22Rv1 (cell line): ENCODE measurements at regions not wholly inside any gene's neighbourhood (a gene's known extent, or its start where the extent isn't known, plus 50 kb on each side); places are given as distances from the start of the nearest gene placed in this dataset.
A peak's percentile ranks its signal among the peaks of the same experiment; 100 is the strongest.

ENCODE experiments used
- H3K27ac ChIP-seq: fragments of 450-650 bp; 2 replicates; pipeline ENCODE4 v1.5.1; 2017
- ZFX ChIP-seq: fragments of 450-650 bp; IDR thresholded peaks from 2 replicates; pipeline ENCODE4 v1.6.1; 2017; ENCODE audit warnings: antibody characterized with exemption, borderline replicate concordance
- TF ChIP-seq, protein P1 (sequence below): fragments of 450-650 bp; IDR thresholded peaks from 2 replicates; pipeline ENCODE4 v1.5.1; 2017; ENCODE audit warnings: mild to moderate bottlenecking

DNA sequence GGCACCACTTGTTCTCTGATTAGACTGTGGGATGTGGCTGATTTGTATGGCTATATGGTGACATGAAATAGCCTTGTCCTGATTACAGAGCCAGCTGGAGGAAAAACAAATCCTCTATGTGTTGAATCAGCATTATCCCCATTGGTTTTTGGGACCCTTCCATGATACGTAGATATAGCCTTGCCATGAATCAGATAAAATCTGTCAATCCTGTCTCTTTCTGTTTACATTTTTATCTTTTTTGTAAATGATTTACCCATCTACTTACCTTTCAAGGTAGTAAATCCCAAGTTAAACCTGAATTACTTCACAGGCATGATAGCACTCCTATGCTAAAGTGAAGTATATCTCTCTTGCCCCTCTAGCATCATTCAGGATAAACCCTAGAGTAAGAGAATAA lies 789.3 kb downstream of the TMTC2 start:
- TF ChIP-seq, protein P1, sequence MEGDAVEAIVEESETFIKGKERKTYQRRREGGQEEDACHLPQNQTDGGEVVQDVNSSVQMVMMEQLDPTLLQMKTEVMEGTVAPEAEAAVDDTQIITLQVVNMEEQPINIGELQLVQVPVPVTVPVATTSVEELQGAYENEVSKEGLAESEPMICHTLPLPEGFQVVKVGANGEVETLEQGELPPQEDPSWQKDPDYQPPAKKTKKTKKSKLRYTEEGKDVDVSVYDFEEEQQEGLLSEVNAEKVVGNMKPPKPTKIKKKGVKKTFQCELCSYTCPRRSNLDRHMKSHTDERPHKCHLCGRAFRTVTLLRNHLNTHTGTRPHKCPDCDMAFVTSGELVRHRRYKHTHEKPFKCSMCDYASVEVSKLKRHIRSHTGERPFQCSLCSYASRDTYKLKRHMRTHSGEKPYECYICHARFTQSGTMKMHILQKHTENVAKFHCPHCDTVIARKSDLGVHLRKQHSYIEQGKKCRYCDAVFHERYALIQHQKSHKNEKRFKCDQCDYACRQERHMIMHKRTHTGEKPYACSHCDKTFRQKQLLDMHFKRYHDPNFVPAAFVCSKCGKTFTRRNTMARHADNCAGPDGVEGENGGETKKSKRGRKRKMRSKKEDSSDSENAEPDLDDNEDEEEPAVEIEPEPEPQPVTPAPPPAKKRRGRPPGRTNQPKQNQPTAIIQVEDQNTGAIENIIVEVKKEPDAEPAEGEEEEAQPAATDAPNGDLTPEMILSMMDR = no peak
- TF ChIP-seq ZFX = no peak
- H3K27ac ChIP-seq = peak overlapping the region; percentile 24

DNA sequence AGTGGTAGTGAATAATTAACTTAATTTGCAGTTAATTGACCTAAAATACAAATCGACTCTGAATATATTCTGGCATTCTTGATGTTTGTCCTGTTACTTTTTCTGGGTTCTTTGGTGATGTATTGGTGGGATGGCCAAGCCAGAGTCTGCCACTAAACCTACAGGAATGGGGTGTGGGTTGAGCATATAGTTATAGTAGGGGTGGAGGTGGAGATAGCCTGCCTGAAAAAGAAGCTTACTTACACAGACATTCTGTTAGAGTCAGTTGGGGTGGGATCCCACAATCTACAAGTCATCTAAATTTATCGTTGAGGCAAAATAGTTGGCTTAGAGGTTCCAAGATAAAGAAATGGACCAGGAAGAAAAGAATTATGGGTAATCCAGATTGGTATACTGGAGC lies 787.7 kb downstream of the TMTC2 start:
- H3K27ac ChIP-seq = no peak overlapping the region
- no peak for TF ChIP-seq ZFX
- TF ChIP-seq, protein P1 = no peak

DNA sequence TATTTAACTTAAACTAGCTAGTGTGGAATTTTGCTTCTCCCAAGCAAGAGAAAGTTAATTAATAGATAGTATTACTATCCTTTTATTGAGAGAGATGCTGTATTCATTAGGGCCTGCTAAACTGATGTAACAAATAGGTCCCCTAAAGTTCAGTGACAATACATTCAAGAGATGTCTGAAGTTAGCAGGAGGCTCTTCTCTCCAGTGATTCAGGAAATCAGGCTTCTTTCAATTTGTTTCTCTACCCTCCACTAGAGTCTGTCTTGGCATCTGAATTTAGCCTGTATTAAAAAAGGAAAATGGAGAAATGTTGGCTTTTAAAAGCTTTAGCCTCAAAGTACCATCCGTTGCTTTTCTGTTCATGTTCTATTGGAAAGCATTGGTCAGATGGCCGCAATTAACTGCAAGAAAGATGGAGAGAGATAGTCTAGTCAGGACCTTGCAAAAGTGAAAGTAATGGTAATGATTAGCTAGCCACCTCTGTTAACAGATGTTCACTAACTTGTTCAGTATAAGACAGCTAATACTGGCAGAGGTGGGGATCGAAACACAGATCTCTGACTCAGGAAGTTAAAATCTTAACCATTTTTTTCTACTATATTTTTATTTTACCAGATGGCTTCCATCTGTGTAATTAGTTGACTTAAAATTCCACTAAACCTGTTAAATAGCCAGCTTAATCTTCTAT lies 786.8 kb downstream of the TMTC2 start:
- TF ChIP-seq, protein P1 = no peak
- TF ChIP-seq ZFX = no peak
- no peak overlapping the region for H3K27ac ChIP-seq

DNA sequence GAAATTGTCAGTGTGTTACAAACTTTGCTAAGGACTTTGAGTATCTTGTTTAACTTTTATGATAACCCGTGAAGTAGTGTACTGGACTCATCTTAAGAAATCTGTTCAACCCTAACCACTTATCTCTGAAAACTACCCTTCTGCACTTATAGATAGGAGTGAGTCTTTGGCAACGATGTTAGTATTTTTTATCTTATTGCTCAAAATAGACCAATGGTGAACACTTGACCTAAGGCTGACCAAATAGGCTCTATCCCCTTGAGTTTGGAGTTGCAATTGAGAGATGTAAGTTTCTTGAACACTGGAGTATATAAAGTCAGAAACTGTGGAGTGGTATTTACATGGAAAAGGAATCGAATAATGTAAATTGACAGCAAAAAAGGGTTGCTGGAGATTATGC lies 786.1 kb downstream of the TMTC2 start:
- H3K27ac ChIP-seq = no peak overlapping the region
- no peak for TF ChIP-seq ZFX
- TF ChIP-seq, protein P1 = no peak

DNA sequence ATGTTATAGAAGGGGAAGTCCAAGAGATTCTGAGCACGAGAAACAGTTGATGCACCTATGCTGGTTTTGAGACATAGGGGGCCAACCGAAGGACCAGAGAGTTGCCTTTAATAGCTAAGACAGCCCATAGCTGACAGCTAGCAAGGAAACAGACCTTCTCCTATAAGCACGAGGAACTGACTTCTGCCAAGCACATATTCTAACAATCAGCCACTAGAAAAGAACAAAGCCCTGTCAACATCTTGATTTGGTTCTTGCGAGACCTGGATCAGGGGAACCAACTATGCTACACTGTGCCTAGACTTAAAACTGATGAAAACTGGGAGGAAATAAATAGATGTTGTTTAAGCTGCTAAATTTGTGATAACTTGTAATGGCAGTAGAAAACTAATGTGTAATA lies 785.6 kb downstream of the TMTC2 start:
- H3K27ac ChIP-seq = no peak overlapping the region
- TF ChIP-seq, protein P1 = no peak
- TF ChIP-seq ZFX = no peak

DNA sequence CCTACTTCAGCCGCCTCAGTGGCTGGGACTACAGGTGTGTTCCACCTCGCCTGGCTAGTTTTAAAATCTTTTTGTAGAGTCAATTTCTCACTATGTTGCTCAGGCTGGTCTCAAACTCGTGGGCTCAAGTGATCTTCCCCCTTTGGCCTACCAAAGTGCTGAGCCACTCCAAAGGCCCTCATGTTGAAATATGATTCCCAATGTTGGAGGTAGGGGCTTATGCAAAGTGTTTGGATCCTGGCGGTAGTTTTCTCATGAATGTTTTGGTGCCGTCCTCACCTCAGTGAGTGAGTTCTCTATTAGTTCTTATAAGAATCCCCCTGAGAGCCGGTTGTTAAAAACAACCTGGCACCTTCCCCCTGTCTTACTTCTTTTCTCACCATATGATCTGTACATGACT lies 784.6 kb downstream of the TMTC2 start:
- no peak overlapping the region for H3K27ac ChIP-seq
- TF ChIP-seq, protein P1 = no peak
- no peak for TF ChIP-seq ZFX

DNA sequence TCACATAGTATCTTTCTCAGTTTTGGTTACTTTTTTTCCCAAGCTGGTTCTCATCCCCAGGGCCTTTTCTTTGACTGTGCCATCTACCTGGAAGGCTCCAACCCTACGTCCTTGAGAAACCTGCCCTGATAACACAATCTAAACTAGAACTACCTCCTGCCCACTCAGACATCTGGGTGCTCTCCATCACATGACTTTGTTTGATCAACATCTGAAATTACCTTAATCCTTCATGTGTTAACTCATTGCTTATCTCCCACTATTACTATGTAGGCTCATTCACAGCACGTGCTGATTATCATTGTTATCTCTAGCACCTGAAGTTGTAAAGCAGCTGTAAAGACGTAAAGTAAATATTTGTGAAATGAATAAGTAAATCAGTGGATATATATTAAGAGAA lies 784.0 kb downstream of the TMTC2 start:
- no peak for TF ChIP-seq ZFX
- TF ChIP-seq, protein P1 = no peak
- H3K27ac ChIP-seq = no peak overlapping the region
